BE2C (cell line): ENCODE measurements at regions not wholly inside any gene's neighbourhood (a gene's known extent, or its start where the extent isn't known, plus 50 kb on each side); places are given as distances from the start of the nearest gene placed in this dataset.

ENCODE experiments used
- DNase-seq: peaks from one replicate; pipeline ENCODE4 v3.0.0-alpha.2; 2020
- H3K27me3 ChIP-seq: fragments of 250-450 bp; sonication (Bioruptor Pico); 2 replicates; pipeline ENCODE4 v1.5.1; 2020; ENCODE audit warnings: mild to moderate bottlenecking
- H3K36me3 ChIP-seq: fragments of 250-450 bp; sonication (Bioruptor Pico); 2 replicates; pipeline ENCODE4 v1.5.1; 2020; ENCODE audit warnings: mild to moderate bottlenecking
- H3K4me1 ChIP-seq: fragments of 250-450 bp; sonication (Bioruptor Pico); 2 replicates; pipeline ENCODE4 v1.5.1; 2020
- H3K4me3 ChIP-seq: 2 replicates; pipeline ENCODE4 v1.5.1; 2011; ENCODE audit warnings: low read depth, low read length
- H3K9me3 ChIP-seq: fragments of 250-450 bp; sonication (Bioruptor Pico); 2 replicates; pipeline ENCODE4 v1.5.1; 2020
- TF ChIP-seq, protein P1 (sequence below): IDR thresholded peaks from 2 replicates; pipeline ENCODE4 v1.5.1; 2012; ENCODE audit warnings: mild to moderate bottlenecking, low read depth, low read length

DNA sequence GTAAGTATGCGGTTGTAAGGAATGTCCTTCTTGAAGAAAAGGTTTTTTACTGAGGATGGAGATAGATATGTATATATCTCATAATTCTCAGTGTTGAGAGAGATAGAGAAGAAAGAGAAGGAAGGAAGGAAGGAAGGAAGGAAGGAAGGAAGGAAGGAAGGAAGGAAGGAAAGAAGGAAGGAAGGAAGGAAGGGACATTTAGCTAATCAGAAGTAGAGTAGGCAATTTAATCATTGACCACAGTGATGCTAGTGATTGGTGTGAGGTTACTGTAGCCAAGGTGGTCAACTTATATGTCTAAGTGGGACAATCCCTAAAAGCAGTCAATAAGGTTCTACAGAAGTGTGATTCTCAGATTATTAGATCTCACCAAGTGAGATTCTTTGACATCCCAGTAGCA lies 751.8 kb upstream of the CBLB start:
- Histone ChIP-seq H3K4me3 (no peak overlapping the region), H3K4me1 (no peaks in the 10 kb centered on the region), H3K9me3 (no peaks in the 10 kb centered on the region), H3K36me3 (no peaks in the 10 kb centered on the region), H3K27me3 (no peaks in the 10 kb centered on the region)
- no peak for DNase-seq
- TF ChIP-seq, protein P1, sequence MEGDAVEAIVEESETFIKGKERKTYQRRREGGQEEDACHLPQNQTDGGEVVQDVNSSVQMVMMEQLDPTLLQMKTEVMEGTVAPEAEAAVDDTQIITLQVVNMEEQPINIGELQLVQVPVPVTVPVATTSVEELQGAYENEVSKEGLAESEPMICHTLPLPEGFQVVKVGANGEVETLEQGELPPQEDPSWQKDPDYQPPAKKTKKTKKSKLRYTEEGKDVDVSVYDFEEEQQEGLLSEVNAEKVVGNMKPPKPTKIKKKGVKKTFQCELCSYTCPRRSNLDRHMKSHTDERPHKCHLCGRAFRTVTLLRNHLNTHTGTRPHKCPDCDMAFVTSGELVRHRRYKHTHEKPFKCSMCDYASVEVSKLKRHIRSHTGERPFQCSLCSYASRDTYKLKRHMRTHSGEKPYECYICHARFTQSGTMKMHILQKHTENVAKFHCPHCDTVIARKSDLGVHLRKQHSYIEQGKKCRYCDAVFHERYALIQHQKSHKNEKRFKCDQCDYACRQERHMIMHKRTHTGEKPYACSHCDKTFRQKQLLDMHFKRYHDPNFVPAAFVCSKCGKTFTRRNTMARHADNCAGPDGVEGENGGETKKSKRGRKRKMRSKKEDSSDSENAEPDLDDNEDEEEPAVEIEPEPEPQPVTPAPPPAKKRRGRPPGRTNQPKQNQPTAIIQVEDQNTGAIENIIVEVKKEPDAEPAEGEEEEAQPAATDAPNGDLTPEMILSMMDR = no peak

DNA sequence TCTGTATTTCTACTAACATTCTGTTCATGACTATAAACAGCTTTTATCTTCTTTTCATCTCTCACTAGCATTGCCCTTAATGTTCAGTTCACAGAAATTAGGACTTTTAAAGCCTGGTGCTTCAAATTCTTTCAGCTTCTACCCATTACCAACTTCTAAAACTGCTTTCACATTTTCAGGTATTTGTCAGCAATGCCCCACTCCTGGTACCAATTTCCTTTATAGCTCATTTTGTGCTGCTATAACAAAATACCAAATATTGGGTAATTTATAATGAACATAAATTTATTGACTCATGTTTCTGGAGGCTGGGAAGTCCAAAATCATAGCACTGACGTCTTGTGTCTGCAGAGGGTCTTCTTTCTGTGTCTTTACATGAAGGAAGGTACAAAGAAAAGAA lies 753.1 kb upstream of the CCDC54 start:
- no peaks in the 10 kb centered on the region for H3K36me3 ChIP-seq

DNA sequence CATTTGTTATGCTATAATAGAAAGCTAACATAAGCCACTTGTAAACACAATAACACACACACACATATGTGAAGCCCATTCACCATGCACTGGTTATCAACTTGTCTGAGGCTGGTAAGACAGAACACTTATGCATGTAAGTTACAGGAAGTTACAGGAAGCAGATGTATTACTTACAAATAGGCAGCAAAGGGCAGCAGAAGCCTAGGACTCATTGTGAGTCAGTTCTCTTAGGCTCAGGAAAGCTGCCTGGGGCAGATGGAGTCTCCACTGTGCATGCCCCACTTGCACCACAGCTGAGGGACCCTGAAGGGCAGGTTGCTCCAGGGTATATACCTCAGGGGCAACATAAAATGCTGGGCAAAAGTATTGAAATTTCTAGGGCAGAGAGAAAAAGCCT lies 748.8 kb upstream of the CCDC54 start:
- H3K36me3 ChIP-seq = no peaks in the 10 kb centered on the region
- H3K4me3 ChIP-seq = no peak overlapping the region
- no peak for DNase-seq
- no peaks in the 10 kb centered on the region for H3K4me1 ChIP-seq
- H3K27me3 ChIP-seq = no peaks in the 10 kb centered on the region
- H3K9me3 ChIP-seq = no peaks in the 10 kb centered on the region
- TF ChIP-seq, protein P1 = no peak

More for the DNA sequence above, 753.1 kb upstream of the CCDC54 start:
- Histone ChIP-seq H3K4me1 (no peaks in the 10 kb centered on the region), H3K4me3 (no peak overlapping the region), H3K27me3 (no peaks in the 10 kb centered on the region), H3K9me3 (no peaks in the 10 kb centered on the region)
- no peak for DNase-seq
- TF ChIP-seq, protein P1 = no peak

DNA sequence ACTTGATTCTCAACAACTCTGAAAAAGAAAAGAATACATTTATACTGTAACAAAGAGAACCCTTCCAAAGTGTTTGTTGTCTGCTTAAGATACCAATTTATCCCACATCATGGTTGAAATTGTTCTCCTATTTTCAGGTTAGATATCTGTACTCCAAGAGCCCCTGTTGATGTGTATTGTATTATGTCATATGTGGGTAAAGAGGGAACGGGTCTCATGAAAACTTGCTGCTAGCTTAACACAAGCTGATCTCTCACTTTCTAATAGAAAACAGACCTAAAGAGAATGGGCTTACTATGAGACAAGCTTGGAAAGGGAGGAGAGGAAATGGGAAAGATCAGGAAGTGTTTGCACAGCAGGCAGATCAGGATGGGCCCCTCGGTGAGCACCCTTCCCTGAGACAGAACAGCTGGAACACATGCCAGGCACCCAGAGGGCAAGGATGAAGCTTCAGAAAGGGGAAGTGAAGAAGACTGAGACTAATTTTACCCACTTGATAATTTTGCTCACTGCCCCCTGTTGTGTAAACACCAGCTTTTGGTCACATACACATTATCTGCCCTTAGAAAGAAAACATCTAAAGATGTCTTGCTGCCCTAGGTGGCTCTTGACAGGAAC lies 747.9 kb upstream of the CCDC54 start:
- Histone ChIP-seq H3K36me3 (no peaks in the 10 kb centered on the region), H3K4me3 (no peak overlapping the region), H3K9me3 (no peaks in the 10 kb centered on the region), H3K4me1 (no peaks in the 10 kb centered on the region), H3K27me3 (no peaks in the 10 kb centered on the region)
- TF ChIP-seq, protein P1 = no peak
- DNase-seq = no peak

DNA sequence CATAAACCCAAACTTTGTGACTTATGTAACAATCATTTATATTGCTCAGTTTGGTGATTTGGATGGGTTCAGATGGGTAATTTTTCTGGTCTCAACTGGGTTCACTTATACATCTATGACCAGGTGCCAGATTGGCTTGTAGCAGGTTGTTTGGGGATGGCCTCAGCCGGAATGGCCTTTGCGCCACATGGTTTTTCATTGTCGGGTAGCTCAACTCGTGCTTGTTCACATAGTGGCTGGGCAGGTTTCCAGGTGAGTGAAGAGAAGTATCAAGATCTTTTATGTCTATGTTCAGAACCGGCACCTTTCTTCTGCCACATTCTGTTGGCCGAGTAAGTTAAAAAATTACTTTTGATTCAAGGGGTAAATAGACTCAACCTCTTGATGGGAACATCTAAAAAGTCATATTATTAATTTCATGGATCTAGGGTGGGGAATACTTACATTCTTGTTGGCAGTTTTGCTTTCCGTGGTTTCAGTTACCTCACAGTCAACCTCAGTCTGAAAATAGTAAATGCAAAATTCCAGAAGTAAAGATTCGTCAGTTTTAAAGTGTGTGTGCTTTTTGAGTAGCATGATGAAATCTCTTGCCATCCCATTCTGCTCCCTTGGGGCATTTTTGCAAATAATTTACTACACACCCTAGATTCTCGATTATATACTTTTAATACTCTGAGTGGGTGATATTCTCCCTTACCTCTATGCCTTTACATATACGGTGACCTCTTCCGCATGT lies 745.7 kb upstream of the CCDC54 start:
- TF ChIP-seq, protein P1 = no peak
- Histone ChIP-seq H3K4me3 (no peak overlapping the region), H3K36me3 (no peaks in the 10 kb centered on the region), H3K27me3 (no peaks in the 10 kb centered on the region), H3K4me1 (peaks cover 4% of the 10 kb centered on the region; the same call in 1 of the 2 replicates), H3K9me3 (no peaks in the 10 kb centered on the region)
- DNase-seq = no peak

DNA sequence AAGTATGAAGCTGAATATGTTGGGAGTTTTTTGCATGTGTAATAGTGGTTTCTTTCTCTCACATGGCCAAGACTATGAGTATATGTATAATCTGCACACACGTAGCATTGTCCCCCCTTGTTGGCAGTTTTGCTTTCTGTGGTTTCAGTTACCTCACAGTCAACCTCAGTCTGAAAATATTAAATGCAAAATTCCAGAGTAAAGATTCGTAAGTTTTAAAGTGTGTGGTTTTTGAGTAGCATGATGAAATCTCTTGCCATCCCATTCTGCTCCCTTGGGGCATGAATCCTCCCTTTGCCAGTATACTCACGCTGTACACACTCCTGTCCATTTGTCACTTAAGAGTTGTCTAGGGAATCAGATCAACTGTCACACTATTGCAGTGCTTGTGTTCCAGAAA lies 742.0 kb upstream of the CCDC54 start:
- Histone ChIP-seq H3K4me1 (peaks cover 4% of the 10 kb centered on the region; the same call in 1 of the 2 replicates), H3K36me3 (no peaks in the 10 kb centered on the region), H3K4me3 (no peak overlapping the region), H3K27me3 (no peaks in the 10 kb centered on the region), H3K9me3 (no peaks in the 10 kb centered on the region)
- TF ChIP-seq, protein P1 = no peak
- no peak for DNase-seq
